ENCODE measurements at regions not wholly inside any gene's neighbourhood (a gene's known extent, or its start where the extent isn't known, plus 50 kb on each side); places are given as distances from the start of the nearest gene placed in this dataset.

DNA sequence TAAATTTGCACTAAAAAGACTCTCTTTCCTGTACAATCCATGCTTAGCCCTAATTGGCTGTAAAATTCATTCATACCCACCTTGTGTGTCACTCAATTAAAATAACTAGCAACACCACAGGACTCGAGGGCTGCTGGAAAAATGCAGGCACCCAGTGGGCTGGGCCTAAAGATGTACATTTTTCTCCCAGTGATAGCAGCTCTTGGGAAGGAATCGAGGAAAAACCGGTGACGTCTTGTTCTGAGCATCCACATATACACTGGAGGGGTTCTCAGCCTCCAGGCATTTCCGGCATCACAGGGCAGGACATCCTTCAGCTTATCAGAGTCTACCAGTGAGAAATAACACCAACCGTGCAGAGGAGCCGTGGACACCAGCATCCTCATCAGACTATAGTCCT is 85.8 kb upstream of the PITRM1 start:
- TF ChIP-seq, protein P1, sequence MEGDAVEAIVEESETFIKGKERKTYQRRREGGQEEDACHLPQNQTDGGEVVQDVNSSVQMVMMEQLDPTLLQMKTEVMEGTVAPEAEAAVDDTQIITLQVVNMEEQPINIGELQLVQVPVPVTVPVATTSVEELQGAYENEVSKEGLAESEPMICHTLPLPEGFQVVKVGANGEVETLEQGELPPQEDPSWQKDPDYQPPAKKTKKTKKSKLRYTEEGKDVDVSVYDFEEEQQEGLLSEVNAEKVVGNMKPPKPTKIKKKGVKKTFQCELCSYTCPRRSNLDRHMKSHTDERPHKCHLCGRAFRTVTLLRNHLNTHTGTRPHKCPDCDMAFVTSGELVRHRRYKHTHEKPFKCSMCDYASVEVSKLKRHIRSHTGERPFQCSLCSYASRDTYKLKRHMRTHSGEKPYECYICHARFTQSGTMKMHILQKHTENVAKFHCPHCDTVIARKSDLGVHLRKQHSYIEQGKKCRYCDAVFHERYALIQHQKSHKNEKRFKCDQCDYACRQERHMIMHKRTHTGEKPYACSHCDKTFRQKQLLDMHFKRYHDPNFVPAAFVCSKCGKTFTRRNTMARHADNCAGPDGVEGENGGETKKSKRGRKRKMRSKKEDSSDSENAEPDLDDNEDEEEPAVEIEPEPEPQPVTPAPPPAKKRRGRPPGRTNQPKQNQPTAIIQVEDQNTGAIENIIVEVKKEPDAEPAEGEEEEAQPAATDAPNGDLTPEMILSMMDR (IDR thresholded peaks at IDR 0.05) = no peak
- TF ChIP-seq POLR2A (IDR thresholded peaks at IDR 0.05) = no peak
